ENCODE measurements at regions not wholly inside any gene's neighbourhood (a gene's known extent, or its start where the extent isn't known, plus 50 kb on each side); places are given as distances from the start of the nearest gene placed in this dataset.

DNA sequence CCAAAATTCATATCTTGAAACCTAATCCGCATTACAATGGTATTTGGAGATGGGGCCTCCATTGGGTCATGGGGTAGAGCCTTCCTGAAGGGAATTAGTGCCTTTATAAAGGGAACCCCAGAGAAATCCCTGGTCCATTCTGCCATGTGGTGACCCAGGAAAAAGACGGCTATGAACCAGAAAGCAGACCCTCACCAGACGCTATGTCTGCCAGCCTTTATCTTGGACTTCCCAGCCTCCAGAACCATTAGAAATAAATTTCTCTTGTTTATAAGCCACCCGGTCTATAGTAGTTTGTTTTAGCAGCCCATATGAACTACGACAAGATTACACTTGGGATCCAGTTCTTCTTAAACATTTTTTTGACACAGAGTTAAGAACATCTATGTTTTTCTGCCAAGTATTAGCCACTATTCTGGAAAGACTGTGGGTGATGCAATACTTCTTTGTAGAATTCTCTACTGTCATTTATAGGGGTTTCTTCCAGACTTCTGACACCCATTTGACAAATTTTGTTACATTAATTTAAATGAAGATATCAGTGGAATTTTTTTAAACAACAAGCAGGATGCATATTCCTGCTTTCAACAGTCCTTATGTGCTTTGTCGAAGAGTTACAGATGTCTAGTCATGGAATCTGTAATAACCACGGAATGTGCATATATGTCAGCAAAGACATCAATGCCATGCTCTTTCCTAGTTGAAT, 572.4 kb downstream of the NR2F1-AS1 start:
- TF ChIP-seq, protein P1, sequence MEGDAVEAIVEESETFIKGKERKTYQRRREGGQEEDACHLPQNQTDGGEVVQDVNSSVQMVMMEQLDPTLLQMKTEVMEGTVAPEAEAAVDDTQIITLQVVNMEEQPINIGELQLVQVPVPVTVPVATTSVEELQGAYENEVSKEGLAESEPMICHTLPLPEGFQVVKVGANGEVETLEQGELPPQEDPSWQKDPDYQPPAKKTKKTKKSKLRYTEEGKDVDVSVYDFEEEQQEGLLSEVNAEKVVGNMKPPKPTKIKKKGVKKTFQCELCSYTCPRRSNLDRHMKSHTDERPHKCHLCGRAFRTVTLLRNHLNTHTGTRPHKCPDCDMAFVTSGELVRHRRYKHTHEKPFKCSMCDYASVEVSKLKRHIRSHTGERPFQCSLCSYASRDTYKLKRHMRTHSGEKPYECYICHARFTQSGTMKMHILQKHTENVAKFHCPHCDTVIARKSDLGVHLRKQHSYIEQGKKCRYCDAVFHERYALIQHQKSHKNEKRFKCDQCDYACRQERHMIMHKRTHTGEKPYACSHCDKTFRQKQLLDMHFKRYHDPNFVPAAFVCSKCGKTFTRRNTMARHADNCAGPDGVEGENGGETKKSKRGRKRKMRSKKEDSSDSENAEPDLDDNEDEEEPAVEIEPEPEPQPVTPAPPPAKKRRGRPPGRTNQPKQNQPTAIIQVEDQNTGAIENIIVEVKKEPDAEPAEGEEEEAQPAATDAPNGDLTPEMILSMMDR (conservative IDR thresholded peaks at IDR 0.05 in 1 of 2, IDR thresholded peaks at IDR 0.05 in 1 of 2; ENCODE audit: extremely low read depth in 1 of 2, insufficient read depth in 1 of 2, low read depth in 1 of 2, low read length in 2 of 2) = no peak
- TF ChIP-seq EZH2 (IDR thresholded peaks at IDR 0.05; ENCODE audit: borderline replicate concordance, low read length) = no peak
